HL-60 (cell line): ENCODE measurements at regions not wholly inside any gene's neighbourhood (a gene's known extent, or its start where the extent isn't known, plus 50 kb on each side); places are given as distances from the start of the nearest gene placed in this dataset.

ENCODE experiments used
- GABPA ChIP-seq: IDR thresholded peaks from 2 replicates; pipeline ENCODE4 v1.6.1; 2012; ENCODE audit warnings: low read depth
- POLR2AphosphoS5 ChIP-seq: IDR thresholded peaks from 2 replicates; pipeline ENCODE4 v1.6.1; 2012; ENCODE audit warnings: low read depth
- SPI1 ChIP-seq: IDR thresholded peaks from 2 replicates; pipeline ENCODE4 v1.6.1; 2012; ENCODE audit warnings: low read depth, mild to moderate bottlenecking, borderline replicate concordance
- TF ChIP-seq, protein P1 (sequence below): IDR thresholded peaks from one replicate; pipeline ENCODE4 v1.5.1; 2011; ENCODE audit warnings: low read length, control low read depth, inconsistent platforms; ENCODE audit not compliant: insufficient read depth
- TF ChIP-seq, protein P2 (sequence below): IDR thresholded peaks from 2 replicates; pipeline ENCODE4 v1.6.1; 2012; ENCODE audit warnings: low read depth; ENCODE audit not compliant: insufficient replicate concordance

DNA sequence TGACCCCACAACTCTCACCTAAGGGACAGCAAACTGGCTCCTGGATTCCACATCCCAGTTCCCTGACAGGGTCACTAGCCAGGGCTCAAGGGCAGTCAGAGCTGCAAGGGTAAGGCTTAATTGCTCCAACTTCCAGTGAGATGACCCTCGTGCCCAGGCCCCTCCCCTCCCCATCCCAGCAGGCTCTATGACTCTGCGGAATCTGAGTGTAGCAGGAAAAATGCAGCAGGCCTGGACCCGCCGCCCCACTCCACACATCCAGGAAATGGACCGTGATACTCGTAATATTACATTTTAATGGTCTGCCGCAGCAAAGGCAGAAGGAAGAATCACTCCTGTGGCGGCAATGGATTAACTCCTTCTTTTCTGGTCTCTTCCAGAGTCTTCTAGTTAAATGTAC lies 91.7 kb upstream of the CHST15 start:
- TF ChIP-seq, protein P1, sequence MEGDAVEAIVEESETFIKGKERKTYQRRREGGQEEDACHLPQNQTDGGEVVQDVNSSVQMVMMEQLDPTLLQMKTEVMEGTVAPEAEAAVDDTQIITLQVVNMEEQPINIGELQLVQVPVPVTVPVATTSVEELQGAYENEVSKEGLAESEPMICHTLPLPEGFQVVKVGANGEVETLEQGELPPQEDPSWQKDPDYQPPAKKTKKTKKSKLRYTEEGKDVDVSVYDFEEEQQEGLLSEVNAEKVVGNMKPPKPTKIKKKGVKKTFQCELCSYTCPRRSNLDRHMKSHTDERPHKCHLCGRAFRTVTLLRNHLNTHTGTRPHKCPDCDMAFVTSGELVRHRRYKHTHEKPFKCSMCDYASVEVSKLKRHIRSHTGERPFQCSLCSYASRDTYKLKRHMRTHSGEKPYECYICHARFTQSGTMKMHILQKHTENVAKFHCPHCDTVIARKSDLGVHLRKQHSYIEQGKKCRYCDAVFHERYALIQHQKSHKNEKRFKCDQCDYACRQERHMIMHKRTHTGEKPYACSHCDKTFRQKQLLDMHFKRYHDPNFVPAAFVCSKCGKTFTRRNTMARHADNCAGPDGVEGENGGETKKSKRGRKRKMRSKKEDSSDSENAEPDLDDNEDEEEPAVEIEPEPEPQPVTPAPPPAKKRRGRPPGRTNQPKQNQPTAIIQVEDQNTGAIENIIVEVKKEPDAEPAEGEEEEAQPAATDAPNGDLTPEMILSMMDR: no peak
- TF ChIP-seq POLR2AphosphoS5 (no peak), GABPA (no peak), SPI1 (no peak)
- TF ChIP-seq, protein P2, sequence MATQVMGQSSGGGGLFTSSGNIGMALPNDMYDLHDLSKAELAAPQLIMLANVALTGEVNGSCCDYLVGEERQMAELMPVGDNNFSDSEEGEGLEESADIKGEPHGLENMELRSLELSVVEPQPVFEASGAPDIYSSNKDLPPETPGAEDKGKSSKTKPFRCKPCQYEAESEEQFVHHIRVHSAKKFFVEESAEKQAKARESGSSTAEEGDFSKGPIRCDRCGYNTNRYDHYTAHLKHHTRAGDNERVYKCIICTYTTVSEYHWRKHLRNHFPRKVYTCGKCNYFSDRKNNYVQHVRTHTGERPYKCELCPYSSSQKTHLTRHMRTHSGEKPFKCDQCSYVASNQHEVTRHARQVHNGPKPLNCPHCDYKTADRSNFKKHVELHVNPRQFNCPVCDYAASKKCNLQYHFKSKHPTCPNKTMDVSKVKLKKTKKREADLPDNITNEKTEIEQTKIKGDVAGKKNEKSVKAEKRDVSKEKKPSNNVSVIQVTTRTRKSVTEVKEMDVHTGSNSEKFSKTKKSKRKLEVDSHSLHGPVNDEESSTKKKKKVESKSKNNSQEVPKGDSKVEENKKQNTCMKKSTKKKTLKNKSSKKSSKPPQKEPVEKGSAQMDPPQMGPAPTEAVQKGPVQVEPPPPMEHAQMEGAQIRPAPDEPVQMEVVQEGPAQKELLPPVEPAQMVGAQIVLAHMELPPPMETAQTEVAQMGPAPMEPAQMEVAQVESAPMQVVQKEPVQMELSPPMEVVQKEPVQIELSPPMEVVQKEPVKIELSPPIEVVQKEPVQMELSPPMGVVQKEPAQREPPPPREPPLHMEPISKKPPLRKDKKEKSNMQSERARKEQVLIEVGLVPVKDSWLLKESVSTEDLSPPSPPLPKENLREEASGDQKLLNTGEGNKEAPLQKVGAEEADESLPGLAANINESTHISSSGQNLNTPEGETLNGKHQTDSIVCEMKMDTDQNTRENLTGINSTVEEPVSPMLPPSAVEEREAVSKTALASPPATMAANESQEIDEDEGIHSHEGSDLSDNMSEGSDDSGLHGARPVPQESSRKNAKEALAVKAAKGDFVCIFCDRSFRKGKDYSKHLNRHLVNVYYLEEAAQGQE: no peak
